GM12873 (cell line): ENCODE measurements at regions not wholly inside any gene's neighbourhood (a gene's known extent, or its start where the extent isn't known, plus 50 kb on each side); places are given as distances from the start of the nearest gene placed in this dataset.

Experiments
- TF ChIP-seq, protein P1 (sequence below): IDR thresholded peaks from 2 replicates; pipeline ENCODE4 v1.5.1; 2012; ENCODE audit warnings: low read depth, mild to moderate bottlenecking, moderate library complexity, low read length, control low read depth; ENCODE audit not compliant: insufficient read depth; ENCODE audit errors: missing control alignments

DNA sequence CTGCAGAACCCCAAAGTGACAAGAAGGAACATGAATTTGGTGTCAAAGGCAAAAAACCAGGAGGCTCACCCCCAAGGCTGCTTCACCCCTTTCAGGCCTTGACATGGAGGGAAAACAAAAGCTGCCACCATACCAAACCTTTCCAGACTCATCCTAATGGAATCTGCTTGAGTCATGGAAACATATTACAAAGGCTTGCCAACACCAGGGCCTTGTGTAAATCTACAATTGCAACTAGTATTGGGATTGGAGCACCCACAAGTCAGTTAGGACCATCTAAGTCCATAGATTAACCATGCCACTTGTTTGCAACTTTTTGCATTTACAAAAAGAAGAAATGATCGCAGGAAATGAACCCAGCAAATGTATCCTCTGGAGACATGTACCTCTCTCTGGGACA, 297.6 kb downstream of the CDCA7 start:
- TF ChIP-seq, protein P1, sequence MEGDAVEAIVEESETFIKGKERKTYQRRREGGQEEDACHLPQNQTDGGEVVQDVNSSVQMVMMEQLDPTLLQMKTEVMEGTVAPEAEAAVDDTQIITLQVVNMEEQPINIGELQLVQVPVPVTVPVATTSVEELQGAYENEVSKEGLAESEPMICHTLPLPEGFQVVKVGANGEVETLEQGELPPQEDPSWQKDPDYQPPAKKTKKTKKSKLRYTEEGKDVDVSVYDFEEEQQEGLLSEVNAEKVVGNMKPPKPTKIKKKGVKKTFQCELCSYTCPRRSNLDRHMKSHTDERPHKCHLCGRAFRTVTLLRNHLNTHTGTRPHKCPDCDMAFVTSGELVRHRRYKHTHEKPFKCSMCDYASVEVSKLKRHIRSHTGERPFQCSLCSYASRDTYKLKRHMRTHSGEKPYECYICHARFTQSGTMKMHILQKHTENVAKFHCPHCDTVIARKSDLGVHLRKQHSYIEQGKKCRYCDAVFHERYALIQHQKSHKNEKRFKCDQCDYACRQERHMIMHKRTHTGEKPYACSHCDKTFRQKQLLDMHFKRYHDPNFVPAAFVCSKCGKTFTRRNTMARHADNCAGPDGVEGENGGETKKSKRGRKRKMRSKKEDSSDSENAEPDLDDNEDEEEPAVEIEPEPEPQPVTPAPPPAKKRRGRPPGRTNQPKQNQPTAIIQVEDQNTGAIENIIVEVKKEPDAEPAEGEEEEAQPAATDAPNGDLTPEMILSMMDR = no peak

DNA sequence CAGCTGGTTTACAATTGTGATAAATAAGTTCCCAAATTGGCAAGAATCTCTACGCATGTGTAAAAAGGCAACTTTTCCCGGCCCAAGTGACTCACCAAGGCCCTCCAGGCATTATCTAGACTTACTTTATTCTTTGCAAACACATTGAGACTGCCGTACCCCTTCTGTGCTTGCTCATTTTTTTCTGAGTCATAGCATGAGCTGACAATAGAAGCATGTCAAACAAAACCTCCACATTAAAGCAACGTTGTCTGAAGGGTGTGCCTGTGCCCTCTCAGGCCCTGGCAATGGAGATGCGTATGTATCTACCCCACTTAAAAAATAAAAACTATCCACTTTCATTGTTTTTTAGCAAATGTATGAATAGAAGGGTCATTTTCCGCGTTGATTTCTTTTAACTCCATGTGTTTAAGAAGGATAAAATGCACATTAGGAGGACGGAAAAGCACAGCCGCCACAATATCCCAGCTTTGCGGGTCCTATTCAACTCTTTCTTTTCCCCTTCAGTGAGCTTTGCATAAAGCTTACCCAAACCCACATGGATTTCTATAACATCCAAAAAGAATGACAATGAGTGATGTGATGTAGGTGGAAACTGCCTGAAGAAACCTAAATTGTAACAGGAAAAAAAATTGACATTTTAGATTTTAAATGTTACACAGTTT, 298.2 kb downstream of the CDCA7 start:
- TF ChIP-seq, protein P1 = no peak

DNA sequence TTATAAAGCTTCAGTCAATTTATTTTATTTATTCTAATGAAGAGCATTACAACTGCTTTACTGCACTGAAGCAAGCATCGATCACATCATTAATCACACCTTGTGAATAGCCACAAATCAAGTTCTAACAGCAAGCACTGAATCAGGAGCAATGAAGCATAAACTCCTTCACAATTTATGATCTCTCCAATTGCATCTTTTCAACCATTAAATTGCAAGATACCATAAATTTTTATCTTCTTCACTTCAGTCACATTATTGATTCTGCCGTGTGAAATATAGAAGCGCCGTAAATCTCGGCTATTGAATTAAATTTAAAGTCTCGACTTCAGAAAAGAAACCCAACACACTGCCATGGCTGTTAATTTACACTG, 298.7 kb downstream of the CDCA7 start:
- TF ChIP-seq, protein P1 = no peak

DNA sequence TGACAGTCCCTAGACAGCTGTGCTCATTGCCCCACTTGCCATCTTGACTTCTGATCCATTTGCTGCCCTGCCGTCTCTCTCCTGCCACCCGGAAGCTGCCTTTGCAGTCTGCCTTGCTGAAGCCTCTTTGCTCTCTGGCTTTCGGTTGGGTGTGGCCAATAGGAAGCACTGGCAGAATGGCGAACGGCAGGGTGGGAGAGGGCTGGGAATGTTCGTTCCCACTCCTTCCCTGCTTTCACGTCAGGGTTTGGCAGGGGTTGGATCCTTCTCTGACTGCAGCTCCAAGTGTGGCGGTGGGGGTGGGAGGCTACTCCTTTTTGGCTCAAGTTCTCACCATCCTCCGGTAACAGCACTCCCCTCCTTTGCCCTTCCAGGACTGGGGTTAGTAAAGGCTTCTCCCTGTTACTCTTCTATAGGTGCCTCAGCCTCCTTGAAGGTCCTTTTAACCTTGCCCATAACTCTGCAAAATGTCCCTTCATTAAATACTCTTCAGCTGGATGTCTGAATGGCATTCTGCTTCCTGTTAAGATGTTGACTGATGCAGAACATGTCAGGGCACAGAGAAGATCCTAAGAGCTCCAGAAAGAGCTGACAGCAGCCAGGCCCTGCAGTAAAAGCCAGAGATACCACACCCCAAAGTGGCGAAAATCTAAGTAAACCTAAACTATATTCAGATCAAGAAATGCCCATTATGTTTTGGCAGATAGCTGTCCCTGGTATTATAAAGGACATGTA, 299.7 kb downstream of the CDCA7 start:
- TF ChIP-seq, protein P1 = no peak

DNA sequence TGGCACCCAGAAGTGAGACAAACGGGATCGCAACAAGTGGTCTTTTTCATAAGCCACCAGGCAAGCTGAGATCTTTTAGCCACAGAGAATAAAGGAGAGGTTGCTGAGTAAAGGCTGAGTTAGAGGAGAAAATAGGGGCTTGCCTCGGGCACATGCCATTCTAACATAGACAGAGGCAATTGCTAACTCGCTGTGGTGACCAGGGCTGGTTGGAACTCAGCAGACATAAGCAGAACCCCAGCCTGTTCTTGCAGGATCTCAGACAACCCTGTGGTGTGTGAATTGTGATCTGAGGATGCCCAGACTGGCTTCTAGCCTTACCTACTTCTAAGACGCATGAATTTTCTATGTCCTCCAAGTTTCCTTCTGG, 300.2 kb downstream of the CDCA7 start:
- TF ChIP-seq, protein P1 = no peak

DNA sequence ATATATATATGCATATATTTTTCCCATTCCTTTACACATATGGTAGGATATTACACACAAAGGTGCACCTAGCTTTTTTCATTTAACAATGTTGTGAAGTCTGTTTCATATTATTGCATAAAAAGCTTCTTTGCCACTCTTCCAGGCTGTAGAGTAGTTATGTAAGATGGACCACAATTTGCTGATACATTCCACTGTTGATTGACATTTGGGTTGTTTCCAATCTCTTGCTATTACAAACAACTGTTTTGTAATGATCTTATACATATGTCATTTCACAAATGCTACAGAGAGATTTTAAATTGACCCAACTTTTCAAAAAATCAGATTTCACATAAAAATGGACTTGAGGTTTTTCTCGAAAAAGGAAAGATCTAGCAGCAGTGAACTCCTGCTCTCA, 301.4 kb downstream of the CDCA7 start:
- TF ChIP-seq, protein P1 = no peak

DNA sequence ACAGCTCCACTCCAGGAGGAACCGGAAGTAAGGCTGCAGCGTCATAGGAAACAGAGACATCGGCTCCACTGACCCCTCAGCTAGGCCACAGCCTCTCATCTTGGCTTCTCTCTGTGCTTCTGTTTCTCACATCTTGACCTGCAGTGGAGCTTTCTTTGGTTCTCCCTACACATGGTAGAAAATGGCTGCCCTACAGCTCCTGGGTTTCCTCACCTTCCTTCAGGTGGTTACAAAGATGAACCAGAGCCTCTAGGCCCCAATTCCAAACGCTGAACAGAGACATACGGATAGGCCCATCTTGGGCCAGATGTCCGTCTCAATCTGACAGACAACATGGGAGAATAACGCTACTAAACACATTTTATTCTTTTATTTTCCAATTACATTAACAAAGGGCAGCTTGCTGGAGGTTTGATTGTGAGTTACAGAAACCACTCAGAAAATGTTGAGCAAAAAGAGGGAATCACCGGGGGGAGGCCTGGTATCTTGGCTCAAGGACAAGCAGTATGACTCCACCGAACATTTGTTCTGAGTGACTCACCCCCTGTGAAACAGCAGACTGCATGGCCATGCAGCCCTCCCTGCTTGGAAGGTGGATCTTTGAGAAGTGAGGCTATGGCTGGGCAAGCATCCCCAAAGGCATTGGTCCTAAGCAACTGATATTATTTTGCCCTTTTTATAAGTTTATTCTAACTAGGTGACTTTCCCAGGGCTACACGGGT, 303.5 kb downstream of the CDCA7 start:
- TF ChIP-seq, protein P1 = no peak
